ENCODE measurements at regions not wholly inside any gene's neighbourhood (a gene's known extent, or its start where the extent isn't known, plus 50 kb on each side); places are given as distances from the start of the nearest gene placed in this dataset.
A peak's percentile ranks its signal among the peaks of the same experiment; 100 is the strongest.

DNA sequence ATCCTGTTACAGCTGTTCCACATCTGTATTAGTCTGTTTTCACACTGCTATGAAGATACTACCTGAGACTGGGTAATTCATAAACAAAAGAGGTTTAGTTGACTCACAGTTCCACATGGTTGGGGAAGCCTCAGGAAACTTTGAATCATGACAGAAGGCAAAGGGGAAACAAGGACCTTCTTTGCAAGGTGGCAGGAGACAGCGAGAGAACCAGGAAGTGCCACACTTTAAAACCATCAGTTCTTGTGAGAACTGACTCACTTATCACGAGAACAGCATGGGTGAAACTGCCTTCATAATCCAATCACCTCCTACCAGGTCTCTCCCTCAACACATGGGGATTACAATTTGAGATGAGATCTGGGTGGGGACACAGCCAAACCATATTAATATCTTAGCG lies 110.3 kb upstream of the TRABD2B start:
- DNase-seq (no peak), ATAC-seq (no peak)
- H3K4me1 ChIP-seq: no peaks in the 10 kb centered on the region
- no peak overlapping the region for H3K4me3 ChIP-seq
- TF ChIP-seq, protein P1, sequence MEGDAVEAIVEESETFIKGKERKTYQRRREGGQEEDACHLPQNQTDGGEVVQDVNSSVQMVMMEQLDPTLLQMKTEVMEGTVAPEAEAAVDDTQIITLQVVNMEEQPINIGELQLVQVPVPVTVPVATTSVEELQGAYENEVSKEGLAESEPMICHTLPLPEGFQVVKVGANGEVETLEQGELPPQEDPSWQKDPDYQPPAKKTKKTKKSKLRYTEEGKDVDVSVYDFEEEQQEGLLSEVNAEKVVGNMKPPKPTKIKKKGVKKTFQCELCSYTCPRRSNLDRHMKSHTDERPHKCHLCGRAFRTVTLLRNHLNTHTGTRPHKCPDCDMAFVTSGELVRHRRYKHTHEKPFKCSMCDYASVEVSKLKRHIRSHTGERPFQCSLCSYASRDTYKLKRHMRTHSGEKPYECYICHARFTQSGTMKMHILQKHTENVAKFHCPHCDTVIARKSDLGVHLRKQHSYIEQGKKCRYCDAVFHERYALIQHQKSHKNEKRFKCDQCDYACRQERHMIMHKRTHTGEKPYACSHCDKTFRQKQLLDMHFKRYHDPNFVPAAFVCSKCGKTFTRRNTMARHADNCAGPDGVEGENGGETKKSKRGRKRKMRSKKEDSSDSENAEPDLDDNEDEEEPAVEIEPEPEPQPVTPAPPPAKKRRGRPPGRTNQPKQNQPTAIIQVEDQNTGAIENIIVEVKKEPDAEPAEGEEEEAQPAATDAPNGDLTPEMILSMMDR (IDR thresholded peaks at IDR 0.05): no peak
- intact Hi-C loops (cut with DNase I): loop anchor here in 1 of 2 donors (10.0 kb wide), 1 partner anchor 97 kb away; no protein-coding TSS in a partner anchor
- H3K36me3 ChIP-seq: no peaks in the 10 kb centered on the region
- H3K27me3 ChIP-seq: no peaks in the 10 kb centered on the region
- H3K9me3 ChIP-seq: no peaks in the 10 kb centered on the region
- no peak overlapping the region for H3K27ac ChIP-seq

DNA sequence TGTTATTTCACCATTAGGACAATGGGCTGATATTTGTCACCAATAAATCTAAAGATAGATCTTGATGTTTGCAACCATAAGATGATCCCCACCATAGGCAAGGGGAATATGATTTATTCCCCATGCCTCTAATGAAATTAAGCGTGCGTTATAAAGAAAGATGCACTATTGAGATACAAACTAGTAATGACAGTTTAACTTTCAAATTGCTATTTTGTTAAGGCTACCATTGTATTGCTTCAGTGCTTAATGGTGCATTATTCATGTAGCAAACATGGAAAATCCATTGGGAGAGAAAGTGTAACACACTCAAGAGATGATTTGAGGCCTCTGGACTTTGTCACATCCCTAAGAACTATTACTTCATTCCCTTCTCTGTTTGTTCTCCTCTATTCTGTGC lies 108.9 kb upstream of the TRABD2B start:
- Histone ChIP-seq H3K9me3 (no peaks in the 10 kb centered on the region), H3K27ac (no peak overlapping the region), H3K36me3 (no peaks in the 10 kb centered on the region), H3K27me3 (no peaks in the 10 kb centered on the region), H3K4me3 (no peak overlapping the region), H3K4me1 (no peaks in the 10 kb centered on the region)
- TF ChIP-seq, protein P1 (IDR thresholded peaks at IDR 0.05): no peak
- no peak for DNase-seq
- ATAC-seq: no peak
- intact Hi-C loops (cut with DNase I): loop anchor here in 1 of 2 donors (10.0 kb wide), 1 partner anchor 99 kb away; no protein-coding TSS in a partner anchor

DNA sequence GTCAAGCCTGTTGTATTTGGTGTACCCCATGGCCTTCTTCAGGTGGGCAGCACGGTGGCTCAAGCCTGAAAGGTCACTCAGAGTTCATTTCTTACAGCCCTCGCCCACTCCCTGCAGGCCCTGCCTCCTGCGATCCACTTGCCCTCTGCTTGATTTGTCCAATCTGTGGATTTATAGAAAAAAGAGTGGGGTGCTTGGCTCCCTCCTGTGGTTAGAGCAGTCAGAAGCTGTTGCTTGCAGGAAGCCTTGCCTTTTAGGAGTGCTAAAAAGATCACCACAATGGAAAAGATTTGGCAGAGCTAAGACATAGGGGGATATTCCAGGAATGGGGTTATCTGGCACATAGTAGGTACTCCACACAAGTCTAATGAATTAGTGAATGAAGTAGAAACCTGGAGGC lies 108.0 kb upstream of the TRABD2B start:
- no peaks in the 10 kb centered on the region for H3K36me3 ChIP-seq
- intact Hi-C loops (cut with DNase I): loop anchor here in 1 of 2 donors (10.0 kb wide), 1 partner anchor 100 kb away; no protein-coding TSS in a partner anchor
- H3K4me1 ChIP-seq: no peaks in the 10 kb centered on the region
- no peaks in the 10 kb centered on the region for H3K9me3 ChIP-seq
- no peak for ATAC-seq
- no peak overlapping the region for H3K4me3 ChIP-seq
- no peaks in the 10 kb centered on the region for H3K27me3 ChIP-seq
- H3K27ac ChIP-seq: no peak overlapping the region
- TF ChIP-seq, protein P1 (IDR thresholded peaks at IDR 0.05): peak in 1 of 2 donors; percentile 10
- peak in 1 of 4 donors; percentile 41 for DNase-seq

DNA sequence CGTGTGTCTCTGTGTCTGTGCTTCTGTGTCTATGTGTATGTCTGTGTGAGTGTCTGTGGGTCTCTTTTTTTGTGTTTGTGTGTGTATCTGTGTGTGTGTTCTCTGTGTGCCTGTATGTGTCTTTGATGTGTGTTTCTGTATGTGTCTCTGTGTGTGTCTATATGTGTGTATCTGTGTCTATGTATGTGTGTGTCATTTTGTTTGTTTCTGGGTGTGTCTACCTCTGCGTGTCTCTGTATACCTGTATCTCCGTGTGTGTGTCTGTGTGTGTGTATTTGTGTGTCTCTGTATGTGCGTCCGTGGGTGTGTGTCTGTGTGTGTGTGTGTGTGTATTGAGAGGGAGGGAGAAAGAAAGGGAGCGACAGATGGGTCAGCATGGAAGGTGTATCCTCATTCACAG lies 106.3 kb upstream of the TRABD2B start:
- intact Hi-C loops (cut with DNase I): loop anchor here in 1 of 2 donors (10.0 kb wide), 1 partner anchor 101 kb away; no protein-coding TSS in a partner anchor
- H3K9me3 ChIP-seq: no peaks in the 10 kb centered on the region
- DNase-seq (no peak), ATAC-seq (no peak)
- no peaks in the 10 kb centered on the region for H3K4me1 ChIP-seq
- no peaks in the 10 kb centered on the region for H3K36me3 ChIP-seq
- H3K4me3 ChIP-seq: no peak overlapping the region
- no peaks in the 10 kb centered on the region for H3K27me3 ChIP-seq
- TF ChIP-seq, protein P1 (IDR thresholded peaks at IDR 0.05): no peak
- H3K27ac ChIP-seq: no peak overlapping the region

DNA sequence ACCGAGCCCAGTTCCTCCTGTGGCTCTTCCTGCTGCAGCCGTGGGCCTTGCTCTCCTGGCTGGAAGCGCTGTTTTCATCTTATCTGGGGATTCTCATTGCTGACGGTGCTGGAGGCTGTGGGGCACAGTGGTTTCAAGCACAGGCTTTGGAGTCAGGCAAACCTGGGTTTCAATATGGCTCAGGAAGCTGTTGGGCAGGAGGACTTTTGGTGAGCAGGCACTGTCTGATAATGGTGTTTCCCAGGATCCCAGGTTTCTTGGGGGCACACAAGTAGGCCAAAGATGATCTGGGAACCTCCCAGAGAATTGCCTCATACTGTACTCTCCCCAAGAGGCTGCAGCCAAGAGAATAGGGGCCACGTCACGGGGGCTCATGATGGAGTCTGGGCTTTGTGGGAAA lies 105.6 kb upstream of the TRABD2B start:
- no peak overlapping the region for H3K4me3 ChIP-seq
- no peaks in the 10 kb centered on the region for H3K9me3 ChIP-seq
- H3K4me1 ChIP-seq: no peaks in the 10 kb centered on the region
- no peak for DNase-seq
- H3K27ac ChIP-seq: no peak overlapping the region
- TF ChIP-seq, protein P1 (IDR thresholded peaks at IDR 0.05): no peak
- H3K27me3 ChIP-seq: no peaks in the 10 kb centered on the region
- ATAC-seq: no peak
- intact Hi-C loops (cut with DNase I): loop anchor here in 1 of 2 donors (10.0 kb wide), 1 partner anchor 102 kb away; no protein-coding TSS in a partner anchor
- H3K36me3 ChIP-seq: no peaks in the 10 kb centered on the region
